ENCODE measurements at regions not wholly inside any gene's neighbourhood (a gene's known extent, or its start where the extent isn't known, plus 50 kb on each side); places are given as distances from the start of the nearest gene placed in this dataset.

- CTCF ChIA-PET (ENCODE audit: partially characterized antibody): no interaction called here
- no peak for FAIRE-seq
- Histone ChIP-seq H2AFZ (ENCODE audit: low read length) (no peak overlapping the region), H3K4me2 (ENCODE audit: insufficient read depth in 1 of 2, low read depth in 2 of 2, low read length in 2 of 2) (no peak overlapping the region), H3K4me3 (ENCODE audit: extremely low read depth in 1 of 4, insufficient read depth in 2 of 4, low read depth in 3 of 4, low read length in 4 of 4) (no peak overlapping the region), H2AK5ac (ENCODE audit: low read depth, low read length) (no peak overlapping the region), H3K79me2 (ENCODE audit: control insufficient read depth in 1 of 2, insufficient read depth in 2 of 2, low read length in 2 of 2) (no peaks in the 10 kb centered on the region), H4K8ac (ENCODE audit: extremely low read depth, insufficient read depth, low read length) (no peak overlapping the region), H3K27me3 (replicated peaks in 1 of 4; ENCODE audit: control insufficient read depth in 3 of 4, extremely low read depth in 1 of 4, insufficient read depth in 3 of 4, low read length in 3 of 4) (no peaks in the 10 kb centered on the region), H3K23me2 (ENCODE audit: low read depth, low read length) (no peaks in the 10 kb centered on the region), H4K5ac (ENCODE audit: insufficient read length, low read depth, low read length) (no peak overlapping the region), H2BK120ac (replicated peaks; ENCODE audit: low read depth, low read length) (no peak overlapping the region), H3K79me1 (ENCODE audit: low read depth, low read length) (no peaks in the 10 kb centered on the region), H2BK12ac (ENCODE audit: low read depth, low read length) (no peak overlapping the region), H3K23ac (ENCODE audit: insufficient read length) (no peak overlapping the region), H3K27ac (ENCODE audit: low read depth, low read length) (no peak overlapping the region), H4K20me1 (replicated peaks in 1 of 2; ENCODE audit: control insufficient read depth in 1 of 2, insufficient read depth in 2 of 2, low read length in 2 of 2) (no peaks in the 10 kb centered on the region), H3K36me3 (ENCODE audit: control insufficient read depth in 2 of 4, insufficient read depth in 4 of 4, low read length in 3 of 4) (no peaks in the 10 kb centered on the region), H3K18ac (ENCODE audit: extremely low read depth, low read length) (no peak overlapping the region), H2BK5ac (ENCODE audit: low read depth, low read length) (no peak overlapping the region), H2BK20ac (ENCODE audit: low read length) (no peak overlapping the region), H3K4me1 (replicated peaks in 1 of 4; ENCODE audit: control insufficient read depth in 3 of 4, insufficient read depth in 4 of 4, low read length in 3 of 4) (peaks cover 0 to 4% (median 0%) of the 10 kb centered on the region in 4 experiments; a peak in 2 of 7 replicates), H2BK15ac (ENCODE audit: low read length) (no peak overlapping the region), H4K91ac (replicated peaks; ENCODE audit: insufficient read length, low read length) (no peak overlapping the region), H3K9me3 (ENCODE audit: insufficient read depth in 2 of 2, low read depth in 1 of 2, low read length in 1 of 2) (no peaks in the 10 kb centered on the region; a peak in 1 of 4 replicates), H3K4ac (replicated peaks; ENCODE audit: insufficient read length, low read depth, low read length) (no peak overlapping the region), H3K56ac (replicated peaks; ENCODE audit: insufficient read length, low read depth, low read length) (no peak overlapping the region), H3K14ac (ENCODE audit: insufficient read length) (no peak overlapping the region), H3K9ac (replicated peaks in 1 of 4; ENCODE audit: extremely low read depth in 1 of 4, low read depth in 3 of 4, low read length in 3 of 4) (no peak overlapping the region)
- POLR2A ChIA-PET (ENCODE audit: partially characterized antibody): no interaction called here
- no peak for DNase-seq (ENCODE audit: low read depth in 1 of 2, low spot score in 2 of 2)
- TF ChIP-seq POLR2A (IDR thresholded peaks at IDR 0.05; ENCODE audit: control extremely low read depth in 1 of 2, low read depth in 2 of 2, low read length in 2 of 2): no peak
- TF ChIP-seq SIN3A (conservative IDR thresholded peaks at IDR 0.05 in 1 of 2, IDR thresholded peaks at IDR 0.05 in 1 of 2; ENCODE audit: low read depth in 1 of 2, low read length in 2 of 2): no peak
- no peak for TF ChIP-seq BRCA1 (IDR thresholded peaks at IDR 0.05; ENCODE audit: low read depth, low read length)
- TF ChIP-seq CHD2 (IDR thresholded peaks at IDR 0.05; ENCODE audit: low read length): no peak
- TF ChIP-seq RFX5 (IDR thresholded peaks at IDR 0.05; ENCODE audit: borderline replicate concordance, low read depth, low read length): no peak
- 0% methylated on average over 1 of the region's 1 CpG; no CpG with 5 or more reads in 1 of the 2 experiments for WGBS, 2 experiments (ENCODE audit: extremely low coverage in 1 of 2, insufficient coverage in 1 of 2, insufficient read length in 1 of 2, insufficient replicate concordance in 2 of 2, low coverage in 1 of 2, low lambda C conversion rate in 2 of 2, missing lambda C conversion rate in 1 of 2)
Measured at GRCh38 chr3:95464346-95464745, 1350.0 kb upstream of the EPHA6 start.

Measured in H1 (cell line).